ENCODE measurements at regions not wholly inside any gene's neighbourhood (a gene's known extent, or its start where the extent isn't known, plus 50 kb on each side); places are given as distances from the start of the nearest gene placed in this dataset.

DNA sequence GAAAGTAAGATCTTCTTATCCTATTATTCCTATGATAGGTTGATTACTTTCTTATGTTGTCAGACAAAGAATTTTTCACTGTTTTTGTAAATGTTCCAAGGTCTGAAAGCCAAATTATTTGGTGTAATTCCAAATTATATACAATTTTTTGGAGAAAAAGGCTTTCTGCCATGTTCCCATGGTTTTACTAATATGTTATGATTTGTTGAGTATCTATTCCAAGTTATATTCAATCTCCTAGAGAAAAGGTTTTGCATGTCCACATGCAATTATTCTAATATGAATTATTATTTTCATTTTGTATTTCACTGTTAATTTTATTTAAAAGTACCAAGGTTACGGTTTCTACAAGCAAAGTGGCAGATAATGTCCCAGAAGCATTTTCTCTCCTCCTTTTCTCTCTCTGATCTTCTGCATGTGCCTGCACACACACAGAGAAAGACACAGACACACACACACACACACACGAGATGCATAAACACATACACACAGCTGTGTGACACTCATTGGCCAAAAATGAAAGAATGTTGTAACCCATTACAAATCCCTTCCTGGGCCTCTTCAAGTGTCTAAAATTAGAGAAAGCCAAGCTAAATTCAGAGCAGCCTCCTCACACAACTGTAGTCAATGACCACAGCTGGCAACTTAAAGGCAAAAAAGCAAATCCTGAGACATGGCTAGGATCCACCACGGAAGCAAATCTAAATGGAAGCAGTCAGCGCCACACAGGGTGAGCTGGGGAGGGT, 621.0 kb downstream of the EFNB2 start:
- DNase-seq (ENCODE audit: low read depth) = no peak
- TF ChIP-seq, protein P1, sequence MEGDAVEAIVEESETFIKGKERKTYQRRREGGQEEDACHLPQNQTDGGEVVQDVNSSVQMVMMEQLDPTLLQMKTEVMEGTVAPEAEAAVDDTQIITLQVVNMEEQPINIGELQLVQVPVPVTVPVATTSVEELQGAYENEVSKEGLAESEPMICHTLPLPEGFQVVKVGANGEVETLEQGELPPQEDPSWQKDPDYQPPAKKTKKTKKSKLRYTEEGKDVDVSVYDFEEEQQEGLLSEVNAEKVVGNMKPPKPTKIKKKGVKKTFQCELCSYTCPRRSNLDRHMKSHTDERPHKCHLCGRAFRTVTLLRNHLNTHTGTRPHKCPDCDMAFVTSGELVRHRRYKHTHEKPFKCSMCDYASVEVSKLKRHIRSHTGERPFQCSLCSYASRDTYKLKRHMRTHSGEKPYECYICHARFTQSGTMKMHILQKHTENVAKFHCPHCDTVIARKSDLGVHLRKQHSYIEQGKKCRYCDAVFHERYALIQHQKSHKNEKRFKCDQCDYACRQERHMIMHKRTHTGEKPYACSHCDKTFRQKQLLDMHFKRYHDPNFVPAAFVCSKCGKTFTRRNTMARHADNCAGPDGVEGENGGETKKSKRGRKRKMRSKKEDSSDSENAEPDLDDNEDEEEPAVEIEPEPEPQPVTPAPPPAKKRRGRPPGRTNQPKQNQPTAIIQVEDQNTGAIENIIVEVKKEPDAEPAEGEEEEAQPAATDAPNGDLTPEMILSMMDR (conservative IDR thresholded peaks at IDR 0.05; ENCODE audit: low read depth, low read length) = no peak
- no peak overlapping the region for H3K4me3 ChIP-seq (ENCODE audit: low read depth, low read length)

GRCh38 chr13:105908586-105908985, 626.9 kb downstream of the EFNB2 start:
- no peak overlapping the region for H3K4me3 ChIP-seq (ENCODE audit: low read depth, low read length)
- TF ChIP-seq, protein P1 (conservative IDR thresholded peaks at IDR 0.05; ENCODE audit: low read depth, low read length) = no peak
- no peak for DNase-seq (ENCODE audit: low read depth)

GRCh38 chr13:105907319-105908019, 628.0 kb downstream of the EFNB2 start:
- H3K4me3 ChIP-seq (ENCODE audit: low read depth, low read length) = no peak overlapping the region
- TF ChIP-seq, protein P1 (conservative IDR thresholded peaks at IDR 0.05; ENCODE audit: low read depth, low read length) = no peak
- no peak for DNase-seq (ENCODE audit: low read depth)

GRCh38 chr13:105906746-105907145, 628.7 kb downstream of the EFNB2 start:
- no peak for DNase-seq (ENCODE audit: low read depth)
- TF ChIP-seq, protein P1 (conservative IDR thresholded peaks at IDR 0.05; ENCODE audit: low read depth, low read length) = no peak
- H3K4me3 ChIP-seq (ENCODE audit: low read depth, low read length) = no peak overlapping the region

DNA sequence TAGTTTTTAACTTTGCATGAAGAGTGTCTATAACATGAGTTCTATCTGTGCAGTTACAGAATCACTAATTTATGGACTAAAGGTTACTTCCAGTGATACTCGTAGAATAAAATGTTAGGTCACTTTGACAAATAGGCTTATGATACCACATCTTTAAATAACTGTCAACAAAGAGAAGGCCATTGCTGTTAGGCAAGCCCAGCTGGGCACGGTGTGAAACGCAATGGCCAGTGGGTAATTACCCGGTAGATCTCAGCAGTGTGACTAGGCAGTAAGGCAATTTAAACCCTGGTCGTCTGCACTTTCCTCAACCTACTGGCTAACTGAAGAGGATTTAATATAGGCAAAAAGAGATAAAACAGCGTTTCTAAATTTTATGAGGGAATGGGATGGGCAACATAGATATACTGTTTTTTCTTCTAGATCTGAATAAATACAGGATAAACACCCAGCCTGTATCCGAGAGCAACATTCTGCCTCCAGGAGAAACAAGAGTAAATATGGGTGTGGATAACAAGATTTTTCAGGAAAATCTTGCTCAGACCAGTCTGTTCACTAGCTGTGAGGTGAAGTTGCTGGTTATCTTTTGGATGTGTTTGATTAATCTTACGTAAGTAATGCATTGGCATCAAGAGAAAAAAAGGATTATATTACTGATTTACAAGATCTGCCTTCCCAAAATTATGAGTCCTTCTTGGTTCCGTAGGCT, 631.3 kb downstream of the EFNB2 start:
- H3K4me3 ChIP-seq (ENCODE audit: low read depth, low read length) = no peak overlapping the region
- no peak for DNase-seq (ENCODE audit: low read depth)
- TF ChIP-seq, protein P1 (conservative IDR thresholded peaks at IDR 0.05; ENCODE audit: low read depth, low read length) = no peak

- no peak overlapping the region for H3K4me3 ChIP-seq (ENCODE audit: low read depth, low read length)
- TF ChIP-seq, protein P1 (conservative IDR thresholded peaks at IDR 0.05; ENCODE audit: low read depth, low read length) = no peak
These were observed 633.1 kb downstream of the EFNB2 start for GRCh38 chr13:105902396-105902795.

More at GRCh38 chr13:105902396-105902795, 633.1 kb downstream of the EFNB2 start:
- no peak for DNase-seq (ENCODE audit: low read depth)
